D721Med (cell line): ENCODE measurements at regions not wholly inside any gene's neighbourhood (a gene's known extent, or its start where the extent isn't known, plus 50 kb on each side); places are given as distances from the start of the nearest gene placed in this dataset.
"Not testable (repeated sequence)": the region's sequence is repeated elsewhere in the genome, so short reads cannot be mapped to it uniquely, and the experiment has no call there.

ENCODE experiments used
- DNase-seq: peaks from one replicate; pipeline ENCODE4 v3.0.0; 2011; ENCODE audit warnings: low spot score; ENCODE audit not compliant: insufficient read length
- FAIRE-seq: peaks from 2 replicates; lab custom pipeline; 2011; peaks lifted over from hg19 to GRCh38; lab: Jason Lieb, UNC
- CTCF ChIP-seq: IDR thresholded peaks from 2 replicates; pipeline ENCODE4 v1.5.1; 2012; ENCODE audit warnings: mild to moderate bottlenecking, control low read depth; ENCODE audit not compliant: insufficient read depth; ENCODE audit errors: missing control alignments

- TF ChIP-seq CTCF = no peak
- no peak for DNase-seq
- FAIRE-seq = no peak
Observed at GRCh38 chr6:167475947-167476346, 151.1 kb downstream of the TTLL2 start.

GRCh38 chr6:167476844-167477595 is 152.1 kb downstream of the TTLL2 start:
- no peak for DNase-seq
- no peak for TF ChIP-seq CTCF
- no peak for FAIRE-seq

GRCh38 chr6:167477688-167478087 is 152.8 kb downstream of the TTLL2 start:
- TF ChIP-seq CTCF = no peak
- no peak for FAIRE-seq
- no peak for DNase-seq

GRCh38 chr6:167479301-167479700 is 154.4 kb downstream of the TTLL2 start:
- DNase-seq (no peak), FAIRE-seq (no peak)
- no peak for TF ChIP-seq CTCF

GRCh38 chr6:167479901-167480648 is 155.2 kb downstream of the TTLL2 start:
- DNase-seq = no peak
- TF ChIP-seq CTCF = no peak
- no peak for FAIRE-seq

- no peak for DNase-seq
- no peak for FAIRE-seq
- no peak for TF ChIP-seq CTCF
Observed at GRCh38 chr6:167481307-167481926, 156.5 kb downstream of the TTLL2 start.

GRCh38 chr6:167482801-167483200 is 157.9 kb downstream of the TTLL2 start:
- not testable (repeated sequence) for DNase-seq, FAIRE-seq
